GM12878 (cell line): ENCODE measurements at regions not wholly inside any gene's neighbourhood (a gene's known extent, or its start where the extent isn't known, plus 50 kb on each side); places are given as distances from the start of the nearest gene placed in this dataset.

Experiments
- ATAC-seq: fragments of 200-7000 bp; cut with Tn5 transposase; 3 replicates; pipeline ENCODE4 v1.9.1; 2020; ENCODE audit warnings: mild to moderate bottlenecking, moderate library complexity
- BruUV-seq: library from RNA; stranded (reverse); fragments of 400-500 nt; replicated peaks from 2 replicates; lab custom pipeline; 2021; lab: Mats Ljungman, UMichigan
- CTCF ChIA-PET: fragments of 300-600 bp; sonication (Branson Sonifier 250); formaldehyde crosslinking; extraction: SDS; loops from one replicate; lab custom pipeline; 2021; ENCODE audit warnings: inconsistent platforms; lab: Yijun Ruan, JAX
- POLR2A ChIA-PET: fragments of 350-600 bp; formaldehyde crosslinking; extraction: SDS; loops from one replicate; lab custom pipeline; 2021; ENCODE audit warnings: inconsistent platforms; lab: Charles Lee
- RAD21 ChIA-PET: fragments of 300-600 bp; sonication (Branson Sonifier 250); formaldehyde crosslinking; loops from one replicate; lab custom pipeline; 2023; ENCODE audit warnings: antibody characterized with exemption; ENCODE audit not compliant: unreplicated experiment; lab: Charles Lee
- SMC1A ChIA-PET: fragments of 300-600 bp; sonication (Branson Sonifier 250); formaldehyde crosslinking; loops from one replicate; lab custom pipeline; 2023; ENCODE audit not compliant: unreplicated experiment, uncharacterized antibody; lab: Charles Lee
- DNase-seq: peaks from one replicate; pipeline ENCODE4 v3.0.0-alpha.2; 2011; ENCODE audit warnings: low read depth, low spot score
- FAIRE-seq: peaks from 3 replicates; lab custom pipeline; 2011; peaks lifted over from hg19 to GRCh38; lab: Jason Lieb, UNC
- H2AFZ ChIP-seq: 2 replicates; pipeline ENCODE4 v1.6.0; 2011; ENCODE audit warnings: low read depth, low read length, control low read depth; ENCODE audit not compliant: control insufficient read depth
- H3K27ac ChIP-seq: 2 replicates; pipeline ENCODE4 v1.5.1; 2011; ENCODE audit warnings: control low read depth; ENCODE audit not compliant: control insufficient read depth, insufficient read depth
- H3K27me3 ChIP-seq, 2 experiments: replicated peaks in 1 of 2; 2 replicates each; pipeline versions ENCODE4 v1.6.0 to v1.6.1; 2011; ENCODE audit warnings: low read length in 1 of 2; ENCODE audit not compliant: control insufficient read depth in 2 of 2, insufficient read depth in 2 of 2
- H3K36me3 ChIP-seq, 2 experiments: 2 replicates each; pipeline ENCODE4 v1.5.1; 2011; ENCODE audit warnings: low read length in 1 of 2; ENCODE audit not compliant: control insufficient read depth in 2 of 2, insufficient read depth in 2 of 2
- H3K4me1 ChIP-seq: 2 replicates; pipeline ENCODE4 v1.6.1; 2011; ENCODE audit warnings: mild to moderate bottlenecking, low read length, moderate library complexity, mixed read lengths; ENCODE audit not compliant: control insufficient read depth, insufficient read depth
- H3K4me2 ChIP-seq: 2 replicates; pipeline ENCODE4 v1.6.0; 2011; ENCODE audit warnings: control low read depth; ENCODE audit not compliant: control insufficient read depth, insufficient read depth
- H3K4me3 ChIP-seq: fragments of 200-600 bp; sonication (generic); 2 replicates; pipeline ENCODE4 v1.5.1; 2016
- H3K79me2 ChIP-seq: 2 replicates; pipeline ENCODE4 v1.6.0; 2011; ENCODE audit warnings: low read length; ENCODE audit not compliant: control insufficient read depth, insufficient read depth
- H3K9ac ChIP-seq: 2 replicates; pipeline ENCODE4 v1.8.0; 2011; ENCODE audit warnings: low read length, control low read depth, mixed read lengths; ENCODE audit not compliant: control insufficient read depth, insufficient read depth
- H3K9me3 ChIP-seq: replicated peaks from 3 replicates; pipeline ENCODE4 v1.5.1; 2011; ENCODE audit warnings: mild to moderate bottlenecking, low read length; ENCODE audit not compliant: control insufficient read depth, insufficient read depth
- H4K20me1 ChIP-seq: 2 replicates; pipeline ENCODE4 v1.6.0; 2011; ENCODE audit not compliant: control insufficient read depth, insufficient read depth
- CHD1 ChIP-seq: IDR thresholded peaks from 2 replicates; pipeline ENCODE4 v1.6.1; 2012; ENCODE audit warnings: low read depth, low read length, improper control_type of control experiment
- EP300 ChIP-seq, 2 experiments: fragments of 150-350 bp in 1 of 2; IDR thresholded peaks; 2 replicates each; pipeline ENCODE4 v1.6.1; 2011 to 2012; ENCODE audit warnings: low read depth in 2 of 2, low read length in 2 of 2, borderline replicate concordance in 1 of 2, improper control_type of control experiment in 1 of 2, inconsistent platforms in 1 of 2; ENCODE audit not compliant: control insufficient read depth in 1 of 2
- GATAD2B ChIP-seq: fragments of 450-650 bp; conservative IDR thresholded peaks from 2 replicates; pipeline ENCODE4 v1.6.1; 2017; ENCODE audit warnings: low read depth, mild to moderate bottlenecking, moderate library complexity
- IRF4 ChIP-seq: IDR thresholded peaks from 2 replicates; pipeline ENCODE4 v1.6.1; 2011; ENCODE audit warnings: low read depth, low read length
- IRF5 ChIP-seq: fragments of 450-650 bp; IDR thresholded peaks from 2 replicates; pipeline ENCODE4 v1.6.1; 2017; ENCODE audit warnings: borderline replicate concordance
- JUND ChIP-seq: IDR thresholded peaks from 2 replicates; pipeline ENCODE4 v1.6.1; 2012; ENCODE audit warnings: low read depth, mild to moderate bottlenecking, low read length, improper control_type of control experiment, moderate library complexity
- MEF2B ChIP-seq: fragments of 450-650 bp; IDR thresholded peaks from 2 replicates; pipeline ENCODE4 v1.6.1; 2018; ENCODE audit warnings: mild to moderate bottlenecking, moderate library complexity; ENCODE audit not compliant: partially characterized antibody, poor library complexity, severe bottlenecking
- MTA2 ChIP-seq: fragments of 450-650 bp; IDR thresholded peaks from 2 replicates; pipeline ENCODE4 v1.6.1; 2016; ENCODE audit warnings: low read depth, mild to moderate bottlenecking, moderate library complexity
- MXI1 ChIP-seq: fragments of 150-350 bp; IDR thresholded peaks from 2 replicates; pipeline ENCODE4 v1.6.1; 2011; ENCODE audit warnings: low read depth, mild to moderate bottlenecking, inconsistent platforms, low read length, improper control_type of control experiment
- SIX5 ChIP-seq: IDR thresholded peaks from 2 replicates; pipeline ENCODE4 v1.6.1; 2011; ENCODE audit warnings: mild to moderate bottlenecking, low read depth, low read length, moderate library complexity; ENCODE audit not compliant: severe bottlenecking
- TCF12 ChIP-seq: IDR thresholded peaks from 2 replicates; pipeline ENCODE4 v1.6.1; 2011; ENCODE audit warnings: low read depth, mild to moderate bottlenecking, low read length
- TCF7 ChIP-seq: IDR thresholded peaks from 2 replicates; pipeline ENCODE4 v1.6.1; 2014; ENCODE audit warnings: antibody characterized with exemption, borderline replicate concordance
- USF2 ChIP-seq: IDR thresholded peaks from 2 replicates; pipeline ENCODE4 v1.6.1; 2011; ENCODE audit warnings: low read depth, low read length, improper control_type of control experiment, borderline replicate concordance
- ZSCAN29 ChIP-seq: fragments of 450-650 bp; IDR thresholded peaks from 2 replicates; pipeline ENCODE4 v1.6.1; 2017; ENCODE audit warnings: mild to moderate bottlenecking, moderate library complexity
- WGBS: methylation state at CpG from one replicate; pipeline ENCODE4 v1.1.6; 2016; ENCODE audit warnings: low lambda C conversion rate; ENCODE audit not compliant: insufficient replicate concordance, insufficient coverage; ENCODE audit errors: missing lambda C conversion rate; 5-methylcytosine and 5-hydroxymethylcytosine counted together
- in situ Hi-C: fragments of 300-500 bp; cut with MboI; formaldehyde crosslinking; loops from 9 replicates; pipeline ENCODE4 v1.14.3; 2018; ENCODE audit warnings: mixed read lengths
- intact Hi-C: fragments of 100-400 bp; cut with micrococcal nuclease; formaldehyde crosslinking; loops from one replicate; pipeline ENCODE4 v1.14.2; 2022; ENCODE audit not compliant: unreplicated experiment

GRCh38 chr2:196354186-196354585 is 182.8 kb upstream of the STK17B start:
- TF ChIP-seq TCF7 = no peak
- no peak for TF ChIP-seq EP300 (IDR thresholded peaks at IDR 0.05; ENCODE audit: borderline replicate concordance in 1 of 2, control insufficient read depth in 1 of 2, low read depth in 2 of 2, low read length in 2 of 2)
- TF ChIP-seq IRF4 = no peak
- H4K20me1 ChIP-seq = no peaks in the 10 kb centered on the region
- WGBS = 77% methylated on average over 4 of the region's 4 CpGs
- ATAC-seq (no peak), FAIRE-seq (no peak), DNase-seq (no peak)
- intact Hi-C loops = no loop called here
- no peaks in the 10 kb centered on the region for H3K4me1 ChIP-seq
- in situ Hi-C loops = no loop called here
- peaks cover 12% of the 10 kb centered on the region for H3K79me2 ChIP-seq
- ChIA-PET POLR2A (no interaction called here), CTCF (interaction anchor here (1.3 kb wide), 1 partner anchor 17 kb away, joined by 3 read pairs; no protein-coding TSS in a partner anchor), SMC1A (interaction anchor here (0.7 to 1.2 kb wide), 2 partner anchors 10 to 17 kb away, joined by 3 read pairs; no protein-coding TSS in a partner anchor), RAD21 (no interaction called here)
- H3K27ac ChIP-seq = no peak overlapping the region
- peaks cover 28% of the 10 kb centered on the region for H3K9me3 ChIP-seq
- H3K4me3 ChIP-seq = no peak overlapping the region
- peaks cover 5 to 16% of the 10 kb centered on the region in 2 experiments for H3K36me3 ChIP-seq
- no peak overlapping the region for H2AFZ ChIP-seq
- no peak overlapping the region for H3K4me2 ChIP-seq
- no peaks in the 10 kb centered on the region for H3K27me3 ChIP-seq
- BruUV-seq = no TSS peak
- H3K9ac ChIP-seq = no peak overlapping the region

- peaks cover 15% of the 10 kb centered on the region for H3K79me2 ChIP-seq
- peaks cover 28% of the 10 kb centered on the region for H3K9me3 ChIP-seq
- no peak overlapping the region for H3K27ac ChIP-seq
- SMC1A ChIA-PET = interaction anchor here (1.3 to 1.7 kb wide), 3 partner anchors 8 to 97 kb away, joined by 3 to 4 read pairs (median 4); no protein-coding TSS in a partner anchor
- RAD21 ChIA-PET = no interaction called here
- H3K4me2 ChIP-seq = no peak overlapping the region
- H3K36me3 ChIP-seq = peaks cover 5 to 16% of the 10 kb centered on the region in 2 experiments
- CTCF ChIA-PET = no interaction called here
- FAIRE-seq (no peak), ATAC-seq (no peak), DNase-seq (no peak)
- no peaks in the 10 kb centered on the region for H3K4me1 ChIP-seq
- H3K9ac ChIP-seq = no peak overlapping the region
- BruUV-seq = no TSS peak
- POLR2A ChIA-PET = no interaction called here
- H3K27me3 ChIP-seq = no peaks in the 10 kb centered on the region
- no peak overlapping the region for H3K4me3 ChIP-seq
- no peak overlapping the region for H2AFZ ChIP-seq
- no peaks in the 10 kb centered on the region for H4K20me1 ChIP-seq
- 61% methylated on average over 4 of the region's 4 CpGs for WGBS
- in situ Hi-C loops = no loop called here
- intact Hi-C loops = no loop called here
- TF ChIP-seq USF2 (no peak), IRF5 (no peak), SIX5 (no peak), GATAD2B (no peak), TCF12 (no peak), JUND (no peak), ZSCAN29 (no peak), MXI1 (no peak), MTA2 (no peak), MEF2B (no peak), CHD1 (no peak)
Measured at GRCh38 chr2:196356332-196356731, 185.0 kb upstream of the STK17B start.
